ENCODE measurements at regions not wholly inside any gene's neighbourhood (a gene's known extent, or its start where the extent isn't known, plus 50 kb on each side); places are given as distances from the start of the nearest gene placed in this dataset.

GRCh38 chr5:148949841-148950470, 112.9 kb downstream of the SH3TC2 start:
- CTCF ChIA-PET (ENCODE audit: unreplicated experiment): no interaction called here
- TF ChIP-seq EZH2phosphoT487 (IDR thresholded peaks at IDR 0.05; ENCODE audit: borderline replicate concordance, low read depth, low read length): no peak
- no peak for TF ChIP-seq CTCF (conservative IDR thresholded peaks at IDR 0.05; ENCODE audit: low read length)
- Histone ChIP-seq H3K9me2 (ENCODE audit: insufficient read depth, low read length) (no peaks in the 10 kb centered on the region), H3K4me3 (ENCODE audit: low read depth, low read length, poor library complexity, severe bottlenecking) (no peak overlapping the region), H3K9me3 (ENCODE audit: low read length) (no peaks in the 10 kb centered on the region), H3K79me2 (ENCODE audit: insufficient read depth, low read depth, low read length) (no peaks in the 10 kb centered on the region), H3K36me3 (ENCODE audit: insufficient read depth, low read length) (no peaks in the 10 kb centered on the region), H2AFZ (ENCODE audit: low read length) (no peak overlapping the region), H4K20me1 (ENCODE audit: insufficient read depth, low read length) (no peaks in the 10 kb centered on the region), H3K4me2 (ENCODE audit: low read length) (no peak overlapping the region), H3K4me1 (ENCODE audit: insufficient read depth, low read length, poor library complexity, severe bottlenecking) (no peaks in the 10 kb centered on the region), H3K27ac (ENCODE audit: low read depth, low read length, poor library complexity, severe bottlenecking) (no peak overlapping the region)
- POLR2A ChIA-PET: interaction anchor here (1.6 kb wide), 1 partner anchor 121 kb away, joined by 4 read pairs; no protein-coding TSS in a partner anchor
- DNase-seq (ENCODE audit: low spot score): no peak
- BruUV-seq (replicated peaks): no TSS peak
- intact Hi-C loops (cut with micrococcal nuclease; ENCODE audit: unreplicated experiment): no loop called here

GRCh38 chr5:148950471-148950863, 112.4 kb downstream of the SH3TC2 start:
- ChIA-PET POLR2A (interaction anchor here (1.6 kb wide), 1 partner anchor 122 kb away, joined by 4 read pairs; no protein-coding TSS in a partner anchor), CTCF (ENCODE audit: unreplicated experiment) (no interaction called here)
- Histone ChIP-seq H3K9me3 (ENCODE audit: low read length) (no peaks in the 10 kb centered on the region), H3K9me2 (ENCODE audit: insufficient read depth, low read length) (no peaks in the 10 kb centered on the region), H4K20me1 (ENCODE audit: insufficient read depth, low read length) (no peaks in the 10 kb centered on the region), H3K4me2 (ENCODE audit: low read length) (no peak overlapping the region), H3K4me3 (ENCODE audit: low read depth, low read length, poor library complexity, severe bottlenecking) (no peak overlapping the region), H2AFZ (ENCODE audit: low read length) (no peak overlapping the region), H3K27ac (ENCODE audit: low read depth, low read length, poor library complexity, severe bottlenecking) (no peak overlapping the region), H3K4me1 (ENCODE audit: insufficient read depth, low read length, poor library complexity, severe bottlenecking) (no peaks in the 10 kb centered on the region), H3K36me3 (ENCODE audit: insufficient read depth, low read length) (no peaks in the 10 kb centered on the region), H3K79me2 (ENCODE audit: insufficient read depth, low read depth, low read length) (no peaks in the 10 kb centered on the region)
- no TSS peak for BruUV-seq (replicated peaks)
- intact Hi-C loops (cut with micrococcal nuclease; ENCODE audit: unreplicated experiment): no loop called here
- TF ChIP-seq EZH2phosphoT487 (IDR thresholded peaks at IDR 0.05; ENCODE audit: borderline replicate concordance, low read depth, low read length) (no peak), CTCF (conservative IDR thresholded peaks at IDR 0.05; ENCODE audit: low read length) (no peak)
- no peak for DNase-seq (ENCODE audit: low spot score)

- no peaks in the 10 kb centered on the region for H3K9me3 ChIP-seq (ENCODE audit: low read length)
- no peaks in the 10 kb centered on the region for H3K9me2 ChIP-seq (ENCODE audit: insufficient read depth, low read length)
- no peaks in the 10 kb centered on the region for H3K4me1 ChIP-seq (ENCODE audit: insufficient read depth, low read length, poor library complexity, severe bottlenecking)
- H3K4me2 ChIP-seq (ENCODE audit: low read length): no peak overlapping the region
- no peak for TF ChIP-seq EZH2phosphoT487 (IDR thresholded peaks at IDR 0.05; ENCODE audit: borderline replicate concordance, low read depth, low read length)
- no peak for TF ChIP-seq CTCF (conservative IDR thresholded peaks at IDR 0.05; ENCODE audit: low read length)
- no peaks in the 10 kb centered on the region for H3K79me2 ChIP-seq (ENCODE audit: insufficient read depth, low read depth, low read length)
- no peaks in the 10 kb centered on the region for H4K20me1 ChIP-seq (ENCODE audit: insufficient read depth, low read length)
- H3K36me3 ChIP-seq (ENCODE audit: insufficient read depth, low read length): no peaks in the 10 kb centered on the region
- H2AFZ ChIP-seq (ENCODE audit: low read length): no peak overlapping the region
- no peak overlapping the region for H3K27ac ChIP-seq (ENCODE audit: low read depth, low read length, poor library complexity, severe bottlenecking)
- no peak overlapping the region for H3K4me3 ChIP-seq (ENCODE audit: low read depth, low read length, poor library complexity, severe bottlenecking)
- ChIA-PET POLR2A (interaction anchor here (1.6 kb wide), 1 partner anchor 122 kb away, joined by 4 read pairs; no protein-coding TSS in a partner anchor), CTCF (ENCODE audit: unreplicated experiment) (no interaction called here)
- DNase-seq (ENCODE audit: low spot score): no peak
- intact Hi-C loops (cut with micrococcal nuclease; ENCODE audit: unreplicated experiment): no loop called here
- no TSS peak for BruUV-seq (replicated peaks)
Observed at GRCh38 chr5:148950892-148951291, 112.0 kb downstream of the SH3TC2 start.

Measured in OCI-LY7 (cell line).